SK-N-MC (cell line): ENCODE measurements at regions not wholly inside any gene's neighbourhood (a gene's known extent, or its start where the extent isn't known, plus 50 kb on each side); places are given as distances from the start of the nearest gene placed in this dataset.

ENCODE experiments used
- DNase-seq: peaks from one replicate; pipeline ENCODE4 v3.0.0-alpha.2; 2011; ENCODE audit warnings: low read depth, low spot score
- H3K27ac ChIP-seq: fragments of 200-600 bp; sonication (generic); 2 replicates; pipeline ENCODE4 v1.5.1; 2016; ENCODE audit warnings: mixed run types
- H3K36me3 ChIP-seq: fragments of 200-600 bp; sonication (generic); 2 replicates; pipeline ENCODE4 v1.6.1; 2017; ENCODE audit warnings: antibody characterized with exemption, low read length, mixed read lengths; ENCODE audit not compliant: insufficient read depth
- H3K4me3 ChIP-seq: fragments of 200-600 bp; sonication (generic); 2 replicates; pipeline ENCODE4 v1.5.1; 2016
- H3K9ac ChIP-seq: fragments of 200-600 bp; sonication (generic); 2 replicates; pipeline ENCODE4 v1.8.0; 2017; ENCODE audit warnings: mixed run types, mixed read lengths; ENCODE audit not compliant: insufficient read length
- H3K9me3 ChIP-seq: fragments of 200-600 bp; sonication (generic); 2 replicates; pipeline ENCODE4 v1.6.1; 2017; ENCODE audit warnings: low read depth, mild to moderate bottlenecking, antibody characterized with exemption, low read length, moderate library complexity, mixed read lengths
- EZH2 ChIP-seq: fragments of 200-600 bp; sonication (generic); IDR thresholded peaks from one replicate; pipeline ENCODE4 v1.6.1; 2017; ENCODE audit warnings: antibody characterized with exemption
- FOXP2 ChIP-seq: optimal IDR thresholded peaks from 2 replicates; pipeline ENCODE3; 2011; ENCODE audit warnings: mild to moderate bottlenecking, moderate library complexity; ENCODE audit not compliant: insufficient read depth; ENCODE audit errors: extremely low read length, control extremely low read depth
- POLR2AphosphoS5 ChIP-seq: IDR thresholded peaks from 2 replicates; pipeline ENCODE4 v1.6.1; 2012; ENCODE audit warnings: mild to moderate bottlenecking, low read depth, low read length, borderline replicate concordance

DNA sequence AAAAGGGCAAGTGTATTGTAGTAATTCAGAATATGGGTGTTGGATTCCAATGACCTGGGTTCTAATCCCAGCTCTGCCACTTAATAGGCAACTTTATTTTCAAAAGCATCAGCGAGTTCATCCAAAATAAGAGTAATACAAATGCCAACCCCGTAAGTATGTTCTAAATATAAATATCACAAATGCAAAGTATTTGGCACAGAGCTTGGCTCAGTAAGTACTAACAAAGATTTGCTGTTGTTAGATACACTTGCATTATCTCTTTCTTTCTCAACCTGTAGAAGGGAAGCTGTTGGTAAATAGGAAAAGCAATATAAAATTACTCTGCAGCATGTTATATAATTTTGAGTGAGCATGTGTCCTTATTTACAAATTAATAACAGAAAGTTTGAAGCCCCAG is 1302.6 kb upstream of the FAM98A start:
- no peak for DNase-seq
- peak overlapping the region; percentile 96 for H3K27ac ChIP-seq
- no peaks in the 10 kb centered on the region for H3K36me3 ChIP-seq
- H3K9ac ChIP-seq, result peak overlapping the region; percentile 42
- peak overlapping the region; percentile 40; the same call in 1 of the 2 replicates for H3K4me3 ChIP-seq
- no peak for TF ChIP-seq FOXP2
- TF ChIP-seq POLR2AphosphoS5, result no peak
- no peak for TF ChIP-seq EZH2
- no peaks in the 10 kb centered on the region for H3K9me3 ChIP-seq

DNA sequence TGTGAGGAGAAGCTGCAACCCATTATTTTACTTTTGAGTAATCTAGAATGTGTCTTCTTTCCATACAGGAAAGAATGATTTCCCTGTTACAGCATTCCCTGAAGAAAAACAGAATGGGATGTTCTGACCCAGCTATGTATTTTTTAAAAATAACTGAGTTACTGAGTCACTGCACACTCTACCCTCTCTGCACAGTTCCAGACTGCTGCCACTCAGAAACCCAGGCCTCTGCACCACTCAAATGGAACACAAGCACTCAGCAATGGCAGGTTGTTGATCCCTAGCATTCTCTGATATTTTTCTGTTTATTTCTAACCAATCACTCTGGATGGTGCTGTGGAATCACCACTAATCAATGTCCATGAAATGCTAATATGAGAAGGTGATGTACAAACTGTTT is 1300.0 kb upstream of the FAM98A start:
- TF ChIP-seq FOXP2 (no peak), EZH2 (no peak), POLR2AphosphoS5 (no peak)
- no peaks in the 10 kb centered on the region for H3K9me3 ChIP-seq
- DNase-seq, result no peak

DNA sequence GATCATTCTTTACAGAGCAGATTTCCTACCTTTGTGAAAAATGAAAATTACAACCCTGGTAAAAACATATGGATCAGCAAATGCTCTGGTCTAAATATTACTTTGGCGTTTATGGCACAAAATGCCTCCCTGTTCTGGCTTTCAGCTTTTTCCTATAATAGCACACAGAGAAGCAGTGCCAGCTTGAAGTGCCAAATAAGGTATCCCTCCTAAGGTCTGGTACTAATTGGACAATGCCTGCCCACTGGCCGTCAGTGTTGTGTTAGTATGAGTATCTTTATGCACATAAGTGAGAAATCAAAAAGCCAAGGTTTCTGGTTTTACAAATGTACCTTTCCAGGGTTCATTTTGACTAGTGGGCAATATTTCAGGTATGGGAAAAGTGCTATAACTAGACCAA is 1293.7 kb upstream of the FAM98A start:
- Histone ChIP-seq H3K36me3 (no peaks in the 10 kb centered on the region), H3K9ac (no peak overlapping the region), H3K9me3 (no peaks in the 10 kb centered on the region), H3K27ac (no peak overlapping the region), H3K4me3 (no peak overlapping the region)
- TF ChIP-seq EZH2 (no peak), POLR2AphosphoS5 (no peak), FOXP2 (no peak)
- no peak for DNase-seq

More for the DNA sequence above, 1300.0 kb upstream of the FAM98A start:
- H3K27ac ChIP-seq, result no peak overlapping the region
- no peaks in the 10 kb centered on the region for H3K36me3 ChIP-seq
- H3K9ac ChIP-seq, result no peak overlapping the region
- H3K4me3 ChIP-seq, result no peak overlapping the region

DNA sequence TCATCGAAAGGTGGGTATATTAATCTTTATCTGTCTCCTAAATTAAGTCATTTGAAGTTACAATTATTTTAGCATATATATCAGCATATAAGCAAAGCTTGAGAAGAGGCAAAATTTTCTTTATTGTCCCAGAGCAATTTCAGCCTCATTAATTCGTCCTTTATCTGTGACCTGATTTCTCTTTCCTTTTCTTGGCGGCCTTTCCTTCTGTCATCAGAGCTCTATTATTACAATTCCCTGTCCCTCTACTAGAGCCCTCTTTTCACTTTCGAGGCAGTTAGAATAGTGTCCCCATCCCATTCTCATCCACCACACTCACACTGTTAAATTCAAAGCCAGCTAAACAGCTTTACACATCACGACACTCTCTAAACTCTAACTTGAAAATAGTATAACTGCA is 1293.2 kb upstream of the FAM98A start:
- no peak for TF ChIP-seq EZH2
- no peak for DNase-seq
- no peaks in the 10 kb centered on the region for H3K36me3 ChIP-seq

DNA sequence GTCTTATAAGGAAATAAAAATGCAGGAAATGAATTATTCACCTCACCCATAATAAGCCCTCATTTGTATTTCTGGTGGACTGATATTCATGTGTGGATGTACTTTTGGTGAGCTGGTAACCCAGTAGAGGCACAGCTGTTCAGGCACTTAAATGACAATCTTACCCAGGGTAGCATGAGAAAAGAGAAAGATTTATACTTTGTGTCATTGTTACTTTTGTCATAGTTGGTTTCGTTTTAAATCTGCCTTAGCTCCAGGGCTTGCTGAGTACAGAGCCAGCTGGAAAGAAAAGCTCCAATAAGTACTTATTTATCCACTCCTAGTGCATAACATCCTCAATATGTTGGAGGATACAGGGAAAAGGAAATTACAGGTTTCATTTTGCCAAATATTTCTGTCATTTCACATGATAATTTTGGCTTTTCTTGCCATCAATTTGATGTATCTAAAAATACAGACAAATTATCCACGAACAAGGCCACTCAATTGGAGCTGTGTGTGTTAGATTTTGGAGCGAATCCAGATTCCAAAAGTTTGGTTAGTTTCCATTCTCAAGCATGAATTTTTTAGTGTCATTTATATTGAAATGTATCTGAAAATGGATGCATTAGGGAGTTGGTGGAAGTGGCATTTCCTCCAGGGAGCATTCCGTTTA is 1276.1 kb upstream of the FAM98A start:
- DNase-seq, result no peak
- H3K36me3 ChIP-seq, result no peaks in the 10 kb centered on the region
- no peaks in the 10 kb centered on the region for H3K9me3 ChIP-seq
- H3K27ac ChIP-seq, result peak overlapping the region; percentile 62
- no peak overlapping the region for H3K9ac ChIP-seq
- TF ChIP-seq FOXP2 (no peak), POLR2AphosphoS5 (no peak), EZH2 (no peak)
- peak overlapping the region; percentile 7; the same call in 1 of the 2 replicates for H3K4me3 ChIP-seq

More for the DNA sequence above, 1293.2 kb upstream of the FAM98A start:
- Histone ChIP-seq H3K9me3 (no peaks in the 10 kb centered on the region), H3K27ac (no peak overlapping the region), H3K4me3 (no peak overlapping the region), H3K9ac (no peak overlapping the region)

DNA sequence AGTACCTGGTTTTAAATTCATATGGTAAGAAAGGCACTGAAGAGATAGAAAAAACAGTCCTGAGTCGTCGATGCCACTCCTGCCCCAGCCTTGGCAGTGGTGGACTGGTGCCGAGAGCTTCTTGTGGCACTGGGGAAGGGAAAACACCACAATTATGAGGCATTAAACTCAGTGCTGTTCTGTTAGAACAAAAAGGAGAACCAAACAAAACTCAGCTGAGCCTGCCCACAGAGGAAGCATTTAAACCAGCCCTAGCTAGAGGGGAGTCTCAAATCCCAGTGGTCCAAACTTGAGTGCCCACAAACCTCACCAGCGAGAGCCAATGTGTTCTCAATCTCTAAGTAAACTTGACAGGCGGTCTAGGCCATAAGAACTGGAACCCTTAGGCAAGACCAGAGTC is 1254.5 kb upstream of the FAM98A start:
- no peak for DNase-seq
- Histone ChIP-seq H3K9me3 (no peaks in the 10 kb centered on the region), H3K9ac (no peak overlapping the region), H3K27ac (no peak overlapping the region), H3K4me3 (no peak overlapping the region), H3K36me3 (no peaks in the 10 kb centered on the region)
- TF ChIP-seq FOXP2 (no peak), EZH2 (no peak), POLR2AphosphoS5 (no peak)

DNA sequence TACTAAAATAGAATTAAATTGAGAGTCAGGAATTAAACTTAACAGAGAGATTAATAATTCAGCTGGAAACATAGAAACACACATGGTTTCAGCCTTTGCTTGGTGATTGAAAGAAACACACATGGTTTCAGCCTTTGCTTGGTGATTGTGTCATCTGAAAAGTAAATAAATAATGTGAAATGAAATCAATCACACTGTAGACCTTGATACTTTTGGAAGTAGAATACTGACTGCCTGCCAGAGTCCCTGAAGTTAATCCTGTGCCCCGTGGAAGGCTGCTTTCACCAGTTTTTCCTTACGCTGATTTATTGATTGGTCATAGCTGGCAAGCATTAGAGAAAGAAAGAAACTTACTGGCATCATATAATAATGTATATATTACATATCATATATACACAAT is 1252.7 kb upstream of the FAM98A start:
- no peak for DNase-seq
- Histone ChIP-seq H3K9me3 (no peaks in the 10 kb centered on the region), H3K36me3 (no peaks in the 10 kb centered on the region), H3K27ac (no peak overlapping the region), H3K4me3 (no peak overlapping the region), H3K9ac (no peak overlapping the region)
- TF ChIP-seq POLR2AphosphoS5 (no peak), EZH2 (no peak), FOXP2 (no peak)

DNA sequence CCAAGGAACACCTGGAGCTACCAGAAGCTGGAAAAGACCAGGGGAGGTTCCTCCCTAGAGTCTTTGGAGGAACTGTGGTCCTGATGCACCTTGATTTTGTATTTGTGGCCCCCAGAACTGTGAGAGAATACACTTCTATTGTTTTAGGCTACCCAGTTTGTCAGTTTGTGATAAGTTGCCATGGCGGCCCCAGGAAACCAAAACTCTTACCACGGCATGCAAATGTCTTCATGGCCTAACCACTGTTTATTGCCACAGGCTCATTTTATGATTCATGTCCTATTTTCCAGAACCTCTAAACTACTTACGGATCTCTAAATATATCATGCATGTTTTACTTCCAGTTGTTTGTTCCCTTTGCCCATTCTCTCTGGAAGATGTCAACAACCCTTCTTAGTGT is 1250.7 kb upstream of the FAM98A start:
- Histone ChIP-seq H3K9ac (no peak overlapping the region), H3K27ac (no peak overlapping the region), H3K36me3 (no peaks in the 10 kb centered on the region), H3K4me3 (no peak overlapping the region), H3K9me3 (no peaks in the 10 kb centered on the region)
- no peak for DNase-seq
- TF ChIP-seq FOXP2, result no peak
- no peak for TF ChIP-seq EZH2
- no peak for TF ChIP-seq POLR2AphosphoS5

DNA sequence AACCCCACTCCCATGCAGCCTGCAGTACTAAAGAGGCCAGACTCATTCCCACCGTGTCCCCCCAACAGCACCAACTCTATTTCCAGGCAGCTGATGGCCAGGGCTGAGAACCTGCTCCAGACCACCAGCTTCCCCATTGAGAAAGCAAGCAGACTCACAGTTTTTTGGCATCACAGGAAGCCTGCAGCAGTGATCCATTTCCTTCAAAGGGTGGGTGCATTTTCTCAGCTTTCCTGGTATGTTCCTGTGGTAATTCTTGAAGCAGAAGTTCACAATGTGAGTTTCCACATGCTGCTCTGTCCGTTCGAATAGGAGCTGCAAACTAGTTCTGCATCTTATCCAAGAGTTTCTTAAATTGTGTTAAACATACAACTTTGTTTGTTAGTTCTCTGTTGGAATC is 1249.6 kb upstream of the FAM98A start:
- H3K9me3 ChIP-seq, result no peaks in the 10 kb centered on the region
- no peak overlapping the region for H3K27ac ChIP-seq
- no peak overlapping the region for H3K4me3 ChIP-seq
- no peak for DNase-seq
- TF ChIP-seq POLR2AphosphoS5 (no peak), EZH2 (no peak), FOXP2 (no peak)
- H3K9ac ChIP-seq, result no peak overlapping the region
- no peaks in the 10 kb centered on the region for H3K36me3 ChIP-seq
